GM19238 (cell line): ENCODE measurements at regions not wholly inside any gene's neighbourhood (a gene's known extent, or its start where the extent isn't known, plus 50 kb on each side); places are given as distances from the start of the nearest gene placed in this dataset.

ENCODE experiments used
- DNase-seq: peaks from one replicate; pipeline ENCODE4 v3.0.0; 2011; ENCODE audit warnings: low spot score; ENCODE audit not compliant: insufficient read length

DNA sequence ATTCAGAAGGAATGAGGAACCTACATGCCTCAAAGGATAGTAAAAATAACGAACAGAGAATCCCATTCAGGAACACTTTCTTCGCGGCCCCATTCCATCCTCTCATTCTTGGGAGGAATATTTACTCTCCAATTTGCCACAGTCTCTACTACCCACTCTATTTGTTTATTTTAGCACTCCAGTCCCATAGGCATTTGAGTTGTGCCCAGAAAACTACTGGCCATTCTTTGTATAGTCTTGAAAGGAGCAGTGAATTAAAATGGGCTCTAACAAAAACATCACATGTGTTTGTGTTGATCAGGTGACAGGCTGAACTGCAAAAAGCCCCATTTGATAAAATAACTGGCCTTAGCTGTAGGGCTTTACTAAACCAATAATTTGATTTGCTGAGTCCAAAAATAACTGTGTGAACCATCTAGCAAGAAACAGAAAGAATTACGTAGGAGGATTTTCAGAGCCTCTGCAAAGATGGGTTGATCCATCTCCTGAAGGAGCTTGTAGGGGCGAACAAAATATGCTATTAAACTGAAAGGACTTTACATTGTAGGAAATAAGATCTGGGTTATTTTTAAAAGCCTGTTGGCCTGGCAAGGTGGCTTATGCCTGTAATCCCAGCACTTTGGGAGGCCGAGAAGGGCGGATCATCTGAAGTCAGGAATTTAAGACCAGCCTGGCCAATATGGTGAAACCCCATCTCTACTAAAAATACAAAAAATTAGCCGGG is 142.3 kb upstream of the CPNE8 start:
- no peak for DNase-seq

GRCh38 chr12:39044754-39045153 is 139.4 kb upstream of the CPNE8 start:
- no peak for DNase-seq

DNA sequence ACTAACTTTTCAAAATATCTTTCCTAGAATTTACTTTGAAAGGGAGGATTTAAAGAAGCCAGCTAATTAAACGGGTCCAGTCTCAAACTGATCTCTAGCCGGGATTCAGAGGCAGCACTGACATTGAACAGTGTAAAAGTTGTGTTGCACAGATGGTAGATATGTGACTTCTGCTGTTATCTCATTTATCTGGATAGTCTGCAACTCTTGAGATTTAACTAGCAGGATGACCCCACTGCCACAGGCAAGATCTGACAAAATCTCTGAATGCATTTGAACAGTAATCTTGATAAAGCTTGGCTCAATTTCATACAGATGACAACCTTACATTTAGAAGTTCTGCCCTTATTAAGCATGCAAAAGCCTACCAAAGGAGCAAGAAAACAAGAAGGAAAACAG is 138.0 kb upstream of the CPNE8 start:
- no peak for DNase-seq

DNA sequence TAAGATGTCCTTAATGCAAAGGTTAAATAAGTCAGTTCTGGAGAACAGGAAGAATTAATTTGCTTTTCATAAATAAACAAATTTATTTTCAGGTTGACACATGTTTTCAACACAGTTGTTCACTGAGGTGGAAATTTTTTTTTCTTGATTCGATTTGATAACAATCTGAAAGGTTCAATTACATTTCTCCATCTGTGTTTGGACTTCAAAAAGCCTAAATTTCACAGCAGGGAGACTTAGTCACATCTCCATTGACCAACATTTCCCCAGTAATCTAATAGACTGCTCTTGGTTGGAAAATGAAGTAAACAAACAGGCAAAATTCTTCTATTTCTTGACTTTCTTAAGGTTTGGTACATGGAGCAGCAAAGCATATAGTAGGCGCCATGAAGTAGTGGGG is 134.9 kb upstream of the CPNE8 start:
- DNase-seq, result no peak

DNA sequence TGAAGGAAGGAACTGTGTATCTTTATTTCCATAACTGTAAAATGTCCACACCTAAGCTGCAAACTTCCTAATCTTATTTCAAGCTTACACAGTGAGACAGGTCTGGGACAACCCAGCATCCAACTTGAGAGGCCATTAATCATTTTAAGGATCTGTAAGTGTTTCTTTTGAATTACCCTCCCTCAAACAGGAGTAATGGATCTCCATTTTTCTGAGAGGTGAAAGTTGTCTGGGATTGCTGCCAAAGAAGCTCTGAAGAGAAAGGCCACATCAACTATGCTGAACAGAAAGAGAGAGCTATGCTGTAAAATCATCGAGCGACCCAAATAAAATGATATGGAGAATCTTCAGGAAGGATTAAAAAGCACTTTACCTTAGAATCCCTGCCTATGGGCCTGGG is 131.7 kb upstream of the CPNE8 start:
- no peak for DNase-seq

DNA sequence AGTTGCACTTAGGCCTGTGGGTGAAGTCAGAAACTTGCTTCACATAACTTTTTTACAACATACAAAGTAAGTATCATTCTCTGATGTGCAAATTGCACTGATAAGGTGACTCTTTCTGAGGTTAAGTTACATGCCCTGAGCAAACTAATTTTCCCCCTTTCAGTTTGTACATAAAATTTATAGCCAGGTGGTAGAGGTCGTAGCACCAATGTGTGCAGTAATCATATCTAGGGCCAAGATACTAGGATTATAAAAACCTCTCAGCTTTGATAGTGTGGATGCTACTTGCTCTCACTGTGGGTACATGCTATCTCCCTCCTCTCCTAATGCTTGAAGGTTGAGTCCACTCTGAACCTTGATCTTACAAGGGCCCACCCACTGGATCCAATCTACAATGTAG is 130.7 kb upstream of the CPNE8 start:
- no peak for DNase-seq

GRCh38 chr12:39033782-39034181 is 128.4 kb upstream of the CPNE8 start:
- DNase-seq, result no peak

DNA sequence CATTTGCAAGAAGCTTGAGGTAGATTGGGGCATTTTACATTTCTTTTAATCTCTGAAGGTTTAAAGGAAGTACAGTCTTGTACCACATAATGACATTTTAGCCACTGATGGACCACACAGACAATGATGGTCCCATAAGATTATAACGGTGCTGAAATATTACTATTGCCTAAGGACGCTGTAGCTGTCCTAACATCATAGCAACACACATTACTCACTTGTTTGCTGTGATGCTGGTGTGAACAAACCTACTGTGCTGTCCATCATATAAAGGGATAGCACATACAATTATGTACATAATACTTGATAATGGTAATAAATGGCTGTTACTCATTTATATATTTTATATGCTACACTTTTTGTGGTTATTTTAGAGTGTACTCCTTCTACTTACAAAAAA is 127.1 kb upstream of the CPNE8 start:
- DNase-seq, result no peak

DNA sequence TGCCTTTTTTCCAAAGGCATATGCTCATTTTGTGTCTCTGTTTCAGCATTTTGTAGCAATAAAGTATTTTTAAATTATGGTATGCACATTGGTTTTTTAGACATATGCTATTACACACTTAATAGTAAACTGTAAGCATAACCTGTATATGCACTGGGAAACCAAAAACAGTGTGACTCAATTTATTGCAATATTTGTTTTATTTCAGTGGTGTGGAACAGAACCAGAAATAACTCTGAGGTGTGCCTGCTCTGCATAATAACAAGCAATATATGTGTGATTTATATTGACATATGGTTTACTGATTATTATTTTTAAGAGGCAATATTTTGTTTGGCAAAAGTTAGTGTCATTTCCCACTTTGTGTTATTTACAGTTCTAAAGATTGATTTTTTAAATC is 126.6 kb upstream of the CPNE8 start:
- DNase-seq, result no peak

GRCh38 chr12:39028382-39028781 is 123.0 kb upstream of the CPNE8 start:
- no peak for DNase-seq

DNA sequence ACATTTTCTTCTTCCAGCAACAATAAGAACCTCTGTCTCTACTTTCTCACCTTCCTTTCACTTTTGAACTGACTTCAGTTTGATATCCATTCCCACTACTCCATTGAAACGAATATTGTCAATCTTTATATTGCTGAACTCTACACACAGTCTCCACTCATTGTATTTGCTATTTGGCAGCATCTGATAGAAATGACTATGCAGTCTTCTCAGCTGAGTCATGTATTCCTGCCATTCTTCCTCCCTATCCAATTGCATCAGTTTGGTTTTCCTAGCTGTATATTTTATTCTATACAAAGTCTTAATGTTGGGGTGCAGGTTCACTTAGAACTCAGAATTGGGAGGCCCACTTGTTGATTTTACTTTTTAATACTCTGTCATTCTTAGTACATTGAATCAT is 107.5 kb upstream of the CPNE8 start:
- no peak for DNase-seq

- no peak for DNase-seq
These were observed 105.8 kb upstream of the CPNE8 start for GRCh38 chr12:39011166-39011565.

DNA sequence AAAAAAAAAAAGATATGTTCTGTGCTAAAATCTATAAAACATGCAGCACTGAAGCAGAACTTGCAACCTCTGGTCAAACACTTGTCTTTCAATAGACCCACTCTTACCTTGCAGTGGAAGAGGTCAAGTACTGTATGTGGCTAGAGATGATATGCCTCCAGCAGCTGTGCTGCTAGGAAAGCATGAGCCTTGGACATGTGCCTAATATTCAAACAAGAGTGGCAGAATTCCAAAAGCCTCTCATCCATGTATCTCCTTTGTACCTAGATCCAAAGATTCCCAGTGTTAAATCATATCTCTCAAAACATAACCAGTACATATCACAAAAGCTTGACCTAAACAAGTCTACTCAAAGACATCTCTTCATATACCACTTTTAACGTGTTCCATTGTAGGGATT is 105.0 kb upstream of the CPNE8 start:
- DNase-seq, result no peak

DNA sequence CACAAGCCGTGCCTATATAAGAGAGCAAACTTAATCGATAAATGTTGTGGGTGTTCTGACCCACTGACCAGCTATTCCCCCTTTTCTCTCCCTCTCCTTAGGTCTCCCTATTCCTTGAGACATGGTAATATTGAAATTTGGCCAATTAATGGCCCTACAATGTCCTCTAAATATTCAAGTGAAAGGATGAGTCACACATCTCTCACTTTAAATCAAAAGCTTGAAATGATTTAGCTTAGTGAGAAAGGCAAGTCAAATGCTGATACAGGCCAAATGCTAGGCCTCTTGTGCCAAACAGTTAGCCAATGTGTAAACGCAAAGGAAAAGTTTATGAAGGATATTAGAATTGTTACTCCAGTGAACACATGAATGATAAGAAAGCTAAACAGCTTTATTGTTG is 102.2 kb upstream of the CPNE8 start:
- no peak for DNase-seq

DNA sequence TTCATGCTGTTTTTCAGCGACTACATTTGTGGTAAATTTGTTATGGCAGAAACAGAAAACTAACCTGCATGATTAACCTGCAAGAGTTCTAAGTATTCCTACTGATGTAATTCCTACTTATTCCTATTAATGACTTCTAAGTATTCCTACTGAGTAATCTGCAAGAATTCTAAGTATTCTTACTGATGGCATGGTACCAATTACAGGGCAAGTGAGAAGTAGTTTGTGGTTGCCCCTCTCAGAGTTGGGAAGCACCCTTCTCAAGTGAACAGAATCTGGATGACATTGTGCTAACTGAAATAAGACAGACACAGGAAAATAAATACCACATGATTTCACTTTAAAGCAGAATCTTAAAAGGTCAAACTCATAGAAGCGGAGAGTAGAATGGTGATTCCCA is 100.9 kb upstream of the CPNE8 start:
- DNase-seq, result no peak

DNA sequence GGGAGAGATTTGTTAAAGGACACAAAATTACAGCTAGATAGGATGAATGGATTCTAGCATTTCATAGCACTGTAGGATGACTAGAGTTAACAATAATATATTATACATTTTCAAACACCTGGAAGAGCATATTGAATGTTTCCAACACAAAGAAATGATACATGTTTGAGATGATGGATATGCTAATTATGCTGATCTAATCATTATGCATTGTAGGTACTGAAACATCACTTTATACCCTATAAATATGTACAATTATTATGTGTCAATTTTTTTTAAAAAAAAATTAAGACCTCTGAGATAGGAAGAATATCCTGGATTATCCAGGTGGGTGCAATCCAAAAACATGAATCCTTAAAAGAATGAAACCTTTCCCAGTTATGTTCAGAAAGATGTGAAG is 100.3 kb upstream of the CPNE8 start:
- no peak for DNase-seq

GRCh38 chr12:39003541-39004155 is 98.3 kb upstream of the CPNE8 start:
- no peak for DNase-seq

- no peak for DNase-seq
These were observed 95.0 kb upstream of the CPNE8 start for GRCh38 chr12:39000370-39000769.

DNA sequence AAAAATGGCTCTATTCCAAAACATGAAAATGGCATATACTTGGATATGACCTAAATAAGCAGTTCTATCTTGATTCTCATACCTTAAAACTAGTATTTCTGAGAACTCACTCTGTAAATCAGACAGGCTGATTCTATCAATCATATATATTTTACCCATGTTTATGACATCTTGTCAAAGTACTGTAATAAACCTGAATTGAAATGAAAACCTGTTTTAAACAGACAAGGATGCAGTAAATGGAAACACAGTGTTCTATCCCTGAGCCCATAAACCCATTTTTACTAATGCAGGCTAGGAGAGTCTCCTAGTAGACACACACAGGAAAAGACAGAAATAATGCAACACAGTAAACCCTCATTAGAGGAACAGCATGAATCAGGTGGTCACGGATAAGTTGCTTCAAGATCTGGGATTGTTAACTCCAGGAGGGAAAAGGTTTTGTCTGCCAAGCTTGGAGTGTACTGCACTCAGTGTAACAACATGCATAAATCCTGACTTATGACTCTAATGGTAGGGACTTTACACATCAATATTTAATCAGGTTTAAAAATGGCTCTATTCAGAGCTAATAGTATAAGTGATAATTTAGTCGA is 93.6 kb upstream of the CPNE8 start:
- no peak for DNase-seq

GRCh38 chr12:38995249-38995648 is 89.9 kb upstream of the CPNE8 start:
- no peak for DNase-seq

- no peak for DNase-seq
These were observed 80.6 kb upstream of the CPNE8 start for GRCh38 chr12:38985961-38986360.

GRCh38 chr12:38984388-38984787 is 79.0 kb upstream of the CPNE8 start:
- DNase-seq, result no peak

DNA sequence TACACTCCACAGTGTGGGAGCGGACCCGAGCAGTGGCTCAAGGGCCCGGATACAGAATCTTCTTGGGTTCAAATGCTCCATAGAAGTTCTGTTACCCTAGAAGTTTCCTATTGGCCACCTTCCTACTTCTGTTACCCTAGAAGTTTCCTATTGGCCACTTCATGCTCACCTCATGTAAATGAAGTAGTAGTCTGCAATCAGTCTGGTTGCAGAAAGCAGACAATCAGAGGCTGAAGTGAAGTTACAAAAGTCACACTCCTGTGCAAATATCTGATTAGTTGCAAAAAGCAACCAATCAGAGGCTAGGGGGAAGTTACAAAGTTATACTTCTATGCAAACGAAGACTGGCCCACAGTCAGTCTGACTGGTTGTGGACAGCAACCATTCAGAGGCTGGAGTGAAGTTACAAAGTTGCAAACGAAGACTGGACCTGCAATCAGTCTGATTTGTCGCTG is 77.8 kb upstream of the CPNE8 start:
- no peak for DNase-seq
